ENCODE measurements at regions not wholly inside any gene's neighbourhood (a gene's known extent, or its start where the extent isn't known, plus 50 kb on each side); places are given as distances from the start of the nearest gene placed in this dataset.
A peak's percentile ranks its signal among the peaks of the same experiment; 100 is the strongest.

DNA sequence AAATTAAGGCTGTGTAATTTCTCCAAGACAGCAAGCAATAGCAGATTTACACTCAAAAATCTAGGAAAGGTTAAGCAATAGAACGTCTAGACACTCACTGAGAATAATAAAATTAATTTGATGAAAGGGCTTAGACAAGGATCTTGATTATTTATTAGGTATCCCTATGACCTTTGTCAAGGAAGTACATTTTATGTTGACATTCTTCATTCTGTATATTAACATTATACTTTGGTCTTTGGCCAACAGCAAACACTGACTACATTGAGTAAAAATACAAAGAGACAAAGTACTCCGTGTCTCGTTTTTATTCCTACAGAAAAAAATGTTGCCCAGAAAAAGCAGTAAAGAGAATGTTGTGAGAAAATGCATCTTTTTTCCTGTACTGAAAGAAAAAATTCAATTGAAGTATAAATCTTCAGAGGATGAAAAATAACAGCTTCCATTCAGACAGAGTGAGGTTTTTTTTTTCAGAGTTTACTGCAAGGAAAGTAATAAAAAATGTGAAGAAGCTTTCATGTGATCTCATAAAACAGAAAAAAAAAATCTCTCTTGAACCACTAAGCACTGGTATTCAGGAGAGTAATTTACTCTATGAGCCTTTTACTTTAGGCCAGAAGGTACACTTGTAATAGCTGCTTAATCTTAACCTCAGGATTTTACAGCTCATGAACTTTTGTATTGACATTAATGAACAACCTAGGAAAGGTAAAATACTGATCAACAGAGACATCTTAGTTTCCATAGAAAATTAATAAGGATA, 605.0 kb downstream of the FSCB start:
- H3K9me3 Mint-ChIP-seq, result peaks cover 3% of the 10 kb centered on the region
- H3K4me1 Mint-ChIP-seq, result no peaks in the 10 kb centered on the region
- no peaks in the 10 kb centered on the region for H3K27me3 Mint-ChIP-seq (ENCODE audit: low read depth)
- H3K4me3 Mint-ChIP-seq, result no peak overlapping the region
- H3K27ac Mint-ChIP-seq (ENCODE audit: unreplicated experiment), result no peak overlapping the region
- TF ChIP-seq, protein P1, sequence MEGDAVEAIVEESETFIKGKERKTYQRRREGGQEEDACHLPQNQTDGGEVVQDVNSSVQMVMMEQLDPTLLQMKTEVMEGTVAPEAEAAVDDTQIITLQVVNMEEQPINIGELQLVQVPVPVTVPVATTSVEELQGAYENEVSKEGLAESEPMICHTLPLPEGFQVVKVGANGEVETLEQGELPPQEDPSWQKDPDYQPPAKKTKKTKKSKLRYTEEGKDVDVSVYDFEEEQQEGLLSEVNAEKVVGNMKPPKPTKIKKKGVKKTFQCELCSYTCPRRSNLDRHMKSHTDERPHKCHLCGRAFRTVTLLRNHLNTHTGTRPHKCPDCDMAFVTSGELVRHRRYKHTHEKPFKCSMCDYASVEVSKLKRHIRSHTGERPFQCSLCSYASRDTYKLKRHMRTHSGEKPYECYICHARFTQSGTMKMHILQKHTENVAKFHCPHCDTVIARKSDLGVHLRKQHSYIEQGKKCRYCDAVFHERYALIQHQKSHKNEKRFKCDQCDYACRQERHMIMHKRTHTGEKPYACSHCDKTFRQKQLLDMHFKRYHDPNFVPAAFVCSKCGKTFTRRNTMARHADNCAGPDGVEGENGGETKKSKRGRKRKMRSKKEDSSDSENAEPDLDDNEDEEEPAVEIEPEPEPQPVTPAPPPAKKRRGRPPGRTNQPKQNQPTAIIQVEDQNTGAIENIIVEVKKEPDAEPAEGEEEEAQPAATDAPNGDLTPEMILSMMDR (conservative IDR thresholded peaks at IDR 0.05), result no peak
- DNase-seq (ENCODE audit: low read depth, low spot score), result no peak
- no peaks in the 10 kb centered on the region for H3K36me3 Mint-ChIP-seq (ENCODE audit: low read depth)

DNA sequence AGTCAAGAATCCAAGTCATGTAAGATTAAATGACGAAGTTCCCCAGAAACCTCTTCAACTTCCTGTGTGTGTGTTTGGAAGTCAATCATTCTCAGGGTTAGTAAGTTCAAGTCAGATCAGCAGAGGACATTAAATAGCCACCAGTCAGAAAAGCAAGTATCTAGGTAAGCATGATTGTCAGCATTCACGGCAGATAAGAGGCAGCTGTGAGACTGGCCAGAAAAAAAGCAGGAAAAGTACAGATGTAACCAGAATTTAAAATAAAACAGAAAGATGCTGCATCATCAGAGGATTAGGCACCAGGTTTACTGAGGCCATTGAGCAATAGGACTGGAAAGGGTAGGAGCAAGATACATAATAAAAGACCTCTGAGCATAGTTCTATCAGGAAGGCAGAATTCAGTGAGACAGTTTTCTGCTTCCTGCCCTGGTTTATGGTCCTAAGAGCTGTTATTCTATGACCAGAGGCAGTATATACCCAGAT, 606.9 kb downstream of the FSCB start:
- no peak overlapping the region for H3K4me3 Mint-ChIP-seq
- no peaks in the 10 kb centered on the region for H3K4me1 Mint-ChIP-seq
- H3K36me3 Mint-ChIP-seq (ENCODE audit: low read depth), result no peaks in the 10 kb centered on the region
- peaks cover under 1% of the 10 kb centered on the region for H3K9me3 Mint-ChIP-seq
- no peaks in the 10 kb centered on the region for H3K27me3 Mint-ChIP-seq (ENCODE audit: low read depth)
- no peak overlapping the region for H3K27ac Mint-ChIP-seq (ENCODE audit: unreplicated experiment)
- no peak for DNase-seq (ENCODE audit: low read depth, low spot score)
- TF ChIP-seq, protein P1 (conservative IDR thresholded peaks at IDR 0.05), result no peak

DNA sequence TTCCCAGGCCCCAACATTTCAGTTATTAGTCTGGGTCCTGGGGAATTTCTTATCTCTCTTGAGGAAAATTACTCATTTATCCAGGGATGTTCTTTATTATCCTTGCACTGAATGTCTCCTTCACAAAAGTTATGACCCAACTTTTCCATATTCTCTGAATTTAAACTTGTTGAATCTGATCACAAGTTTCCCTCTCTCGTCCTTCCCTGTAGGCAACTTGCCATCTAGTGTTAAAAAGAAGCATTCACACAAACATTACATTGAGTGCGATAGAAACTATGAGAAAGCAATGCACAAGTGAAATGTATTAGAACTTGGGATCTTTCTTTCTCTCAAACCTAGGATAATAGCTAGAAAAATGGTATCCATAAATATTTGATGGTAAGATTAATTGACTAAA, 608.4 kb downstream of the FSCB start:
- Mint-ChIP-seq H3K4me3 (no peak overlapping the region), H3K4me1 (no peaks in the 10 kb centered on the region), H3K27ac (ENCODE audit: unreplicated experiment) (no peak overlapping the region), H3K27me3 (ENCODE audit: low read depth) (no peaks in the 10 kb centered on the region), H3K36me3 (ENCODE audit: low read depth) (no peaks in the 10 kb centered on the region), H3K9me3 (no peaks in the 10 kb centered on the region)
- TF ChIP-seq, protein P1 (conservative IDR thresholded peaks at IDR 0.05), result peak; percentile 39
- no peak for DNase-seq (ENCODE audit: low read depth, low spot score)

DNA sequence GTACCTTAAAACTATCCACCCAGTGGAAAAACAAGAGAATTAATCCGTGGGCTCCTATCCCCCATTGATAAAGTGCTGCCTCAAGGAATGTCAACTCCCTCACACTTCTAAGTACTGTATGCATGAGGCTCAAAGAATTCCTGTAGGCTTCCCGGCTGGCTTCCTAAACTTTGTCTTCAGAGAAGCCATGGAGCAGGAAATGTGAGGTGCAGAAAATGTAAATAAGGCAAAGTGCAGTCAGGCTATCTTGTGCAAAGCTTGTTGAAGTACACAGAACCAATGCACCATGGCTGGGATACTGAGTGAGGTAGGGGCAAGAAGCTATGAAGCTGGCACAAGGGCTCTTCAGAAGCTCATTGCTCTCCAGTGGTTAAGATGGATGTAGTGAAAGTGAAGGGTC, 611.0 kb downstream of the FSCB start:
- Mint-ChIP-seq H3K4me3 (no peak overlapping the region), H3K27ac (ENCODE audit: unreplicated experiment) (no peak overlapping the region), H3K27me3 (ENCODE audit: low read depth) (no peaks in the 10 kb centered on the region), H3K4me1 (no peaks in the 10 kb centered on the region), H3K36me3 (ENCODE audit: low read depth) (no peaks in the 10 kb centered on the region), H3K9me3 (no peaks in the 10 kb centered on the region)
- TF ChIP-seq, protein P1 (conservative IDR thresholded peaks at IDR 0.05), result no peak
- no peak for DNase-seq (ENCODE audit: low read depth, low spot score)

DNA sequence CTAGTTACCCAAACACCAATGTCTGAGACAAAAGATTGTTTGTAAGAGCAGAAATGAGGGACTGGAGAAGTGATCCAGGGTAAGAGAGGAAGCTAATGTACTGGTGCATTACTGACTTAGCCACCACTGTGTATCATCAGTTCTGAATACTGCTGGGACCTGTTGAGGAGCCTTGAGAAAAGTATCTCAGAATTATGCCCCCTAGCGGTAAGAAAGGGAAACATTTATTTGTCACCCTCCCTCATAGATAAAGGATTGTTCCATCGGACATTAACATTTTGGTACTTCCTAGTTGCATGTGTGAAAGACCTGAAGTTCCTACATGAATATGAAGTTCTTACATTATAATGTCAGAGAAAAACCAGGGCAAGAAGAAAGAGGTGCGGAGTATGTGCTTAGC, 612.5 kb downstream of the FSCB start:
- H3K9me3 Mint-ChIP-seq, result no peaks in the 10 kb centered on the region
- H3K27ac Mint-ChIP-seq (ENCODE audit: unreplicated experiment), result no peak overlapping the region
- TF ChIP-seq, protein P1 (conservative IDR thresholded peaks at IDR 0.05), result peak; percentile 68
- DNase-seq (ENCODE audit: low read depth, low spot score), result no peak
- no peak overlapping the region for H3K4me3 Mint-ChIP-seq
- no peaks in the 10 kb centered on the region for H3K36me3 Mint-ChIP-seq (ENCODE audit: low read depth)
- H3K4me1 Mint-ChIP-seq, result no peaks in the 10 kb centered on the region
- no peaks in the 10 kb centered on the region for H3K27me3 Mint-ChIP-seq (ENCODE audit: low read depth)

All from neural crest cell (in vitro differentiated cells).